KMS-11 (cell line): ENCODE measurements at regions not wholly inside any gene's neighbourhood (a gene's known extent, or its start where the extent isn't known, plus 50 kb on each side); places are given as distances from the start of the nearest gene placed in this dataset.

Experiments
- H2AFZ ChIP-seq: fragments of 200-600 bp; sonication (generic); 2 replicates; pipeline ENCODE4 v1.6.1; 2016; ENCODE audit warnings: antibody characterized with exemption, mixed run types, low read depth
- H3K27ac ChIP-seq: fragments of 200-600 bp; sonication (generic); 2 replicates; pipeline ENCODE4 v1.6.1; 2016; ENCODE audit warnings: mild to moderate bottlenecking, mixed run types
- H3K27me3 ChIP-seq: fragments of 200-600 bp; sonication (generic); 2 replicates; pipeline ENCODE4 v1.6.1; 2017; ENCODE audit warnings: mild to moderate bottlenecking, low read depth, mixed run types, moderate library complexity; ENCODE audit not compliant: insufficient read depth
- H3K36me3 ChIP-seq: fragments of 200-600 bp; sonication (generic); 2 replicates; pipeline ENCODE4 v1.6.1; 2017; ENCODE audit warnings: mild to moderate bottlenecking, mixed run types; ENCODE audit not compliant: insufficient read depth
- H3K4me1 ChIP-seq: fragments of 200-600 bp; sonication (generic); 2 replicates; pipeline ENCODE4 v1.6.1; 2016; ENCODE audit warnings: mild to moderate bottlenecking, low read depth, mixed run types; ENCODE audit not compliant: poor library complexity, severe bottlenecking
- H3K4me2 ChIP-seq: fragments of 200-600 bp; sonication (generic); 2 replicates; pipeline ENCODE4 v1.7.0; 2016; ENCODE audit warnings: mild to moderate bottlenecking, mixed run types
- H3K4me3 ChIP-seq: fragments of 200-600 bp; sonication (generic); IDR thresholded peaks from 2 replicates; pipeline ENCODE4 v1.6.1; 2017; ENCODE audit warnings: low read depth, low read length, mixed read lengths; ENCODE audit not compliant: insufficient read depth
- H3K79me2 ChIP-seq: fragments of 200-600 bp; sonication (generic); 2 replicates; pipeline ENCODE4 v1.6.1; 2016; ENCODE audit warnings: low read depth, mixed run types; ENCODE audit not compliant: insufficient read depth
- H3K9ac ChIP-seq: fragments of 200-600 bp; sonication (generic); 2 replicates; pipeline ENCODE4 v1.6.1; 2016; ENCODE audit warnings: mild to moderate bottlenecking, mixed run types
- H4K20me1 ChIP-seq: fragments of 200-600 bp; sonication (generic); 2 replicates; pipeline ENCODE4 v1.6.1; 2016; ENCODE audit warnings: mild to moderate bottlenecking, mixed run types; ENCODE audit not compliant: insufficient read depth
- CTCF ChIP-seq: fragments of 200-600 bp; sonication (generic); conservative IDR thresholded peaks from 2 replicates; pipeline ENCODE4 v1.6.1; 2017; ENCODE audit warnings: low read depth, mild to moderate bottlenecking, antibody characterized with exemption, low read length, moderate library complexity, mixed read lengths

GRCh38 chr4:64584981-64585557 is 175.8 kb upstream of the TECRL start:
- Histone ChIP-seq H2AFZ (no peak overlapping the region), H3K79me2 (no peaks in the 10 kb centered on the region), H3K4me1 (no peaks in the 10 kb centered on the region), H4K20me1 (no peaks in the 10 kb centered on the region), H3K27me3 (no peaks in the 10 kb centered on the region), H3K27ac (no peak overlapping the region), H3K9ac (no peak overlapping the region), H3K4me2 (no peak overlapping the region), H3K4me3 (no peak overlapping the region), H3K36me3 (no peaks in the 10 kb centered on the region)
- TF ChIP-seq CTCF: no peak; the same call in 1 of the 2 replicates

- H3K27ac ChIP-seq: no peak overlapping the region
- no peak for TF ChIP-seq CTCF
Measured at GRCh38 chr4:64584125-64584524, 174.9 kb upstream of the TECRL start.

GRCh38 chr4:64582492-64582891 is 173.2 kb upstream of the TECRL start:
- TF ChIP-seq CTCF: no peak

More at GRCh38 chr4:64584125-64584524, 174.9 kb upstream of the TECRL start:
- Histone ChIP-seq H3K4me2 (no peak overlapping the region), H3K27me3 (no peaks in the 10 kb centered on the region), H3K9ac (no peak overlapping the region), H3K4me1 (no peaks in the 10 kb centered on the region), H3K36me3 (no peaks in the 10 kb centered on the region), H3K79me2 (no peaks in the 10 kb centered on the region), H4K20me1 (no peaks in the 10 kb centered on the region), H2AFZ (no peak overlapping the region), H3K4me3 (no peak overlapping the region)

GRCh38 chr4:64581422-64581821 is 172.2 kb upstream of the TECRL start:
- Histone ChIP-seq H3K4me1 (no peaks in the 10 kb centered on the region), H4K20me1 (no peaks in the 10 kb centered on the region), H3K4me3 (no peak overlapping the region), H3K36me3 (no peaks in the 10 kb centered on the region), H3K79me2 (no peaks in the 10 kb centered on the region), H3K27ac (no peak overlapping the region), H2AFZ (no peak overlapping the region), H3K9ac (no peak overlapping the region), H3K4me2 (no peak overlapping the region), H3K27me3 (no peaks in the 10 kb centered on the region)
- no peak for TF ChIP-seq CTCF

More at GRCh38 chr4:64582492-64582891, 173.2 kb upstream of the TECRL start:
- H2AFZ ChIP-seq: no peak overlapping the region
- H3K27me3 ChIP-seq: no peaks in the 10 kb centered on the region
- no peak overlapping the region for H3K9ac ChIP-seq
- no peak overlapping the region for H3K4me3 ChIP-seq
- H3K4me1 ChIP-seq: no peaks in the 10 kb centered on the region
- no peak overlapping the region for H3K27ac ChIP-seq
- H3K36me3 ChIP-seq: no peaks in the 10 kb centered on the region
- no peaks in the 10 kb centered on the region for H4K20me1 ChIP-seq
- no peak overlapping the region for H3K4me2 ChIP-seq
- H3K79me2 ChIP-seq: no peaks in the 10 kb centered on the region
